ENCODE measurements at regions not wholly inside any gene's neighbourhood (a gene's known extent, or its start where the extent isn't known, plus 50 kb on each side); places are given as distances from the start of the nearest gene placed in this dataset.

- TF ChIP-seq CTCF (IDR thresholded peaks at IDR 0.05) (no peak), POLR2AphosphoS5 (IDR thresholded peaks at IDR 0.05) (no peak), EP300 (IDR thresholded peaks at IDR 0.05) (no peak)
Observed at GRCh38 chr2:5549771-5550170, 142.4 kb upstream of the SOX11 start.
